SK-N-MC (cell line): ENCODE measurements at regions not wholly inside any gene's neighbourhood (a gene's known extent, or its start where the extent isn't known, plus 50 kb on each side); places are given as distances from the start of the nearest gene placed in this dataset.

Experiments
- EZH2 ChIP-seq: fragments of 200-600 bp; sonication (generic); IDR thresholded peaks from one replicate; pipeline ENCODE4 v1.6.1; 2017; ENCODE audit warnings: antibody characterized with exemption
- FOXP2 ChIP-seq: optimal IDR thresholded peaks from 2 replicates; pipeline ENCODE3; 2011; ENCODE audit warnings: mild to moderate bottlenecking, moderate library complexity; ENCODE audit not compliant: insufficient read depth; ENCODE audit errors: extremely low read length, control extremely low read depth
- POLR2AphosphoS5 ChIP-seq: IDR thresholded peaks from 2 replicates; pipeline ENCODE4 v1.6.1; 2012; ENCODE audit warnings: mild to moderate bottlenecking, low read depth, low read length, borderline replicate concordance

DNA sequence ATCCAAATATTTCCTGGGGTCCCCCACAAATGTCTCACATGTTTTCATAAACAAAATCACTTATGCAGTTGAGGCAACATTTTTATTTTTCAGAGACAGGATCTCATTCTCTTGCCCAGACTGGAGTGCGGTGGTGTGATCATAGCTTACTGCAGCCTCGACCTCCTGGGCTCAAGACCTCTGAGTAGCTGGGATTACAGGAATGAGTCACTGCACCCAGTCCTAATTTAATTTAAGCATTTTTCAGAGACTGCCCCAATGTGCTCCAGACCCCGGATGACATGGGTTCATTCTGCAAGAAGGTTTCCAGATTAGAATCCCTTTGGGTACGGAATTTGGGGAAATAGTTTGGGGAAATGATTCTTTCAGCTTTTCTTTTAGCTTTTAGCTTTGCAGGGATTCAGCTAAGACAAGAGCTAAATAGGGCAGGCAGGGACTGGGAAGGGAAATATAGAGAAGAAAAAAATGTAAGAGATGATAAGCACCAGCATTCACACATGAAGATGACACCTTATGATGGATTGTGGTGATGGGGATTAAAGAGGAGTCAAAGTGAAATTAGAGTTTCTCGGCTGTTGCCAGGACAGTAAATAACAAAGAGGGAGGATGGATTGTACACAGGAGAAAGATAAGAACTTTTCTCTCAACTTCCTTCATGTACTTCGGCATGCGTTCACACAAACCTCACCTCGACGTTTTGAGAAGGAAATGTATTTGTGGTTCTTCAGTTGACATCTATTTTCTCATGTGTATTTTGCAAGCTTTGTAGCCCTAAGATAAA lies 169.4 kb upstream of the TAB2 start:
- TF ChIP-seq POLR2AphosphoS5: no peak
- no peak for TF ChIP-seq EZH2
- no peak for TF ChIP-seq FOXP2
